Fibroblast of lung (primary cell): ENCODE measurements at regions not wholly inside any gene's neighbourhood (a gene's known extent, or its start where the extent isn't known, plus 50 kb on each side); places are given as distances from the start of the nearest gene placed in this dataset.

Experiments used
- DNase-seq, 2 donors: peaks; one replicate each; pipeline versions ENCODE4 v3.0.0 to v3.0.0-alpha.2; 2010; ENCODE audit warnings: low read depth in 2 of 2
- H2AFZ ChIP-seq: 2 replicates; pipeline ENCODE4 v1.5.1; 2012; ENCODE audit warnings: low read length, control low read depth, inconsistent platforms
- H3K27ac ChIP-seq: 2 replicates; pipeline ENCODE4 v1.5.1; 2011; ENCODE audit warnings: low read length, control low read depth; ENCODE audit not compliant: insufficient read depth
- H3K27me3 ChIP-seq: 2 replicates; pipeline ENCODE4 v1.5.1; 2011; ENCODE audit warnings: mild to moderate bottlenecking, low read length; ENCODE audit not compliant: control insufficient read depth, insufficient read depth
- H3K36me3 ChIP-seq: 2 replicates; pipeline ENCODE4 v1.5.1; 2011; ENCODE audit warnings: low read length; ENCODE audit not compliant: control insufficient read depth, insufficient read depth
- H3K4me1 ChIP-seq: 2 replicates; pipeline ENCODE4 v1.5.1; 2011; ENCODE audit warnings: low read length; ENCODE audit not compliant: control insufficient read depth, insufficient read depth; ENCODE audit errors: extremely low read depth
- H3K4me2 ChIP-seq: 2 replicates; pipeline ENCODE4 v1.5.1; 2011; ENCODE audit warnings: low read length, control low read depth; ENCODE audit not compliant: insufficient read depth; ENCODE audit errors: extremely low read depth
- H3K4me3 ChIP-seq, 4 experiments: fragments of 200-600 bp in 1 of 4; sonication (generic) in 1 of 4; replicated peaks in 1 of 4; 2 replicates each; pipeline ENCODE4 v1.5.1; 2011 to 2016; ENCODE audit warnings: low read length in 4 of 4, low read depth in 3 of 4, mild to moderate bottlenecking in 3 of 4, control low read depth in 2 of 4, inconsistent platforms in 1 of 4, mixed read lengths in 1 of 4; ENCODE audit not compliant: insufficient read depth in 1 of 4; ENCODE audit errors: control extremely low read depth in 1 of 4
- H3K79me2 ChIP-seq: 2 replicates; pipeline ENCODE4 v1.5.1; 2012; ENCODE audit warnings: mild to moderate bottlenecking, low read length, inconsistent platforms; ENCODE audit not compliant: control insufficient read depth, insufficient read depth
- H3K9ac ChIP-seq: 2 replicates; pipeline ENCODE4 v1.5.1; 2011; ENCODE audit warnings: mild to moderate bottlenecking, low read length, control low read depth; ENCODE audit not compliant: insufficient read depth
- H3K9me3 ChIP-seq: 2 replicates; pipeline ENCODE4 v1.5.1; 2012; ENCODE audit warnings: low read depth, low read length; ENCODE audit not compliant: control insufficient read depth, insufficient read depth
- H4K20me1 ChIP-seq: 2 replicates; pipeline ENCODE4 v1.5.1; 2011; ENCODE audit warnings: low read length; ENCODE audit not compliant: control insufficient read depth, insufficient read depth; ENCODE audit errors: extremely low read depth
- CTCF ChIP-seq, 2 donors: IDR thresholded peaks in 1 of 2; conservative IDR thresholded peaks in 1 of 2; 1 replicate in 1 of 2; 2 replicates in 1 of 2; pipeline ENCODE4 v1.5.1; 2011 to 2012; ENCODE audit warnings: low read length in 2 of 2, control low read depth in 1 of 2, inconsistent platforms in 1 of 2, low read depth in 1 of 2, mild to moderate bottlenecking in 1 of 2
- EZH2 ChIP-seq: IDR thresholded peaks from 2 replicates; pipeline ENCODE4 v1.5.1; 2012; ENCODE audit warnings: low read length, control low read depth, mild to moderate bottlenecking; ENCODE audit errors: missing control alignments

DNA sequence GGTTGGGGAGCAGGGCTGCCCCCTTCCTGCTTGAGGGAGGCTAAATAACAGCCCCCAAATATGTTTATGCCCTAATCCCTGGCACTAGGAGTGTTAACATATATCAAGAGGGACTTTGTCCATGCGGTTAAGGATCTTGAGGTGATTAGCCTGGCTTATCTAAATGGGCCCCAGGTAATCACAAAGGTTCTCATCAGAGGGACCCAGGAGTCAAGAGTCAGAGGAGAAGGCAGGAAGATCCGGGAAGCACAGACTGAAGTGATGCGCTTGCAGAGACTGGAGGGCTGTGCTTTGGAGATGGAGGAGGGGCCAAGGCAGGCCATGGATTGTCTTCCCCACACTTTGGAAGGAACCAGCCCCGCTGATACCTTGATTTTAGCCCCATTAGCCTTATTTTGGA is 86.4 kb downstream of the IER5 start:
- Histone ChIP-seq H4K20me1 (no peaks in the 10 kb centered on the region), H3K27ac (no peak overlapping the region), H3K27me3 (peaks cover under 1% of the 10 kb centered on the region), H3K79me2 (no peaks in the 10 kb centered on the region), H3K9me3 (no peaks in the 10 kb centered on the region), H3K4me2 (no peak overlapping the region), H3K4me1 (no peaks in the 10 kb centered on the region), H3K4me3 (no peak overlapping the region), H3K9ac (no peak overlapping the region), H3K36me3 (no peaks in the 10 kb centered on the region), H2AFZ (no peak overlapping the region)
- DNase-seq: no peak
- TF ChIP-seq EZH2: no peak
- no peak for TF ChIP-seq CTCF (conservative IDR thresholded peaks at IDR 0.05 in 1 of 2, IDR thresholded peaks at IDR 0.05 in 1 of 2; ENCODE audit: low read depth in 1 of 2, low read length in 2 of 2)

- no peak for DNase-seq
- no peak overlapping the region for H3K4me3 ChIP-seq
- no peaks in the 10 kb centered on the region for H3K9me3 ChIP-seq
- no peak overlapping the region for H3K4me2 ChIP-seq
- no peaks in the 10 kb centered on the region for H3K4me1 ChIP-seq
- no peaks in the 10 kb centered on the region for H3K79me2 ChIP-seq
- H2AFZ ChIP-seq: no peak overlapping the region
- H3K27me3 ChIP-seq: peaks cover 6% of the 10 kb centered on the region
- H3K36me3 ChIP-seq: no peaks in the 10 kb centered on the region
- H3K27ac ChIP-seq: no peak overlapping the region
- TF ChIP-seq EZH2 (no peak), CTCF (conservative IDR thresholded peaks at IDR 0.05 in 1 of 2, IDR thresholded peaks at IDR 0.05 in 1 of 2; ENCODE audit: low read depth in 1 of 2, low read length in 2 of 2) (no peak)
- H4K20me1 ChIP-seq: no peaks in the 10 kb centered on the region
- H3K9ac ChIP-seq: no peak overlapping the region
Measured at GRCh38 chr1:181175356-181175910, 86.9 kb downstream of the IER5 start.

DNA sequence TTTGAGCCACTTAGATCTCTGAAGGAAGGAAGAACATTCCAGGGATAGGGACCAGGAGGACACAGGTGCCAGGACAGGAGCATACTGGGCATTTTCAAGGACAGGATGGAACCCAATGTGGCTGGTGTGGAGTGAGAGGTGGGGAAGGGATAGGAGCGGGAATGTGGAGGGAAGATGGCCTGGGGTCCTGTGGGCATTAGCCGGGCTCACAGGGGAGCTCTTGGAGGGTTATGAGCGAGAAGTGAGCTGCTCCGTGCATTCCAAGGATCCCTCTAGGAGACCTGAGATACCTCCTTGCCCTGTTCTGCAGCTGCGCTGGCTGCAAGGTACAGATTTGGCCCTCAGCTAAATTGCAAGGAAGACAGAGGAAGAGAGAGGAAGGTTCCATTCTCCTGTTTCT is 87.5 kb downstream of the IER5 start:
- no peaks in the 10 kb centered on the region for H3K36me3 ChIP-seq
- no peak overlapping the region for H3K9ac ChIP-seq
- no peaks in the 10 kb centered on the region for H4K20me1 ChIP-seq
- no peak for DNase-seq
- H3K9me3 ChIP-seq: no peaks in the 10 kb centered on the region
- no peak overlapping the region for H2AFZ ChIP-seq
- H3K79me2 ChIP-seq: no peaks in the 10 kb centered on the region
- no peak overlapping the region for H3K4me2 ChIP-seq
- no peak overlapping the region for H3K4me3 ChIP-seq
- no peak overlapping the region for H3K27ac ChIP-seq
- TF ChIP-seq CTCF (conservative IDR thresholded peaks at IDR 0.05 in 1 of 2, IDR thresholded peaks at IDR 0.05 in 1 of 2; ENCODE audit: low read depth in 1 of 2, low read length in 2 of 2) (no peak), EZH2 (no peak)
- no peaks in the 10 kb centered on the region for H3K4me1 ChIP-seq
- H3K27me3 ChIP-seq: peaks cover 10% of the 10 kb centered on the region
